Caco-2 (cell line): ENCODE measurements at regions not wholly inside any gene's neighbourhood (a gene's known extent, or its start where the extent isn't known, plus 50 kb on each side); places are given as distances from the start of the nearest gene placed in this dataset.
"Not testable (repeated sequence)": the region's sequence is repeated elsewhere in the genome, so short reads cannot be mapped to it uniquely, and the experiment has no call there.

Experiments
- BruUV-seq: library from RNA; stranded (reverse); fragments of 400-500 nt; replicated peaks from 2 replicates; lab custom pipeline; 2021; lab: Mats Ljungman, UMichigan
- CTCF ChIA-PET: fragments of 300-600 bp; sonication (Branson Sonifier 250); formaldehyde crosslinking; loops from one replicate; lab custom pipeline; 2022; ENCODE audit warnings: antibody characterized with exemption; lab: Charles Lee
- POLR2A ChIA-PET: fragments of 300-600 bp; sonication (Branson Sonifier 250); formaldehyde crosslinking; loops from one replicate; lab custom pipeline; 2022; ENCODE audit warnings: antibody characterized with exemption; lab: Charles Lee
- DNase-seq, 2 experiments: peaks; one replicate each; pipeline versions ENCODE4 v3.0.0 to v3.0.0-alpha.2; 2020 to 2022
- H3K27me3 ChIP-seq: replicated peaks from 2 replicates; pipeline ENCODE4 v1.6.0; 2011; ENCODE audit warnings: low read length; ENCODE audit not compliant: control insufficient read depth, insufficient read depth
- H3K36me3 ChIP-seq: 2 replicates; pipeline ENCODE4 v1.5.1; 2011; ENCODE audit warnings: low read length; ENCODE audit not compliant: control insufficient read depth, insufficient read depth
- H3K4me1 ChIP-seq: fragments of 250-450 bp; sonication (Bioruptor Pico); 2 replicates; pipeline ENCODE4 v1.5.1; 2020; ENCODE audit warnings: mild to moderate bottlenecking
- H3K4me3 ChIP-seq: 2 replicates; pipeline ENCODE4 v1.5.1; 2011; ENCODE audit warnings: low read depth, mild to moderate bottlenecking, control low read depth, low read length
- H3K9me3 ChIP-seq: fragments of 250-450 bp; sonication (Bioruptor Pico); 2 replicates; pipeline ENCODE4 v1.5.1; 2020; ENCODE audit warnings: mild to moderate bottlenecking, moderate library complexity
- H3K27ac Mint-ChIP-seq: one replicate; pipeline ENCODE4 v1.8.0; 2022; ENCODE audit warnings: mixed read lengths; ENCODE audit not compliant: unreplicated experiment
- H3K27me3 Mint-ChIP-seq: one replicate; pipeline ENCODE4 v1.8.0; 2022; ENCODE audit warnings: mixed read lengths; ENCODE audit not compliant: insufficient read depth, unreplicated experiment
- H3K36me3 Mint-ChIP-seq: one replicate; pipeline ENCODE4 v1.8.0; 2022; ENCODE audit warnings: mild to moderate bottlenecking, mixed read lengths; ENCODE audit not compliant: insufficient read depth, unreplicated experiment
- H3K4me1 Mint-ChIP-seq: one replicate; pipeline ENCODE4 v1.8.0; 2022; ENCODE audit warnings: low read depth, mixed read lengths; ENCODE audit not compliant: unreplicated experiment
- H3K4me3 Mint-ChIP-seq: one replicate; pipeline ENCODE4 v1.8.0; 2022; ENCODE audit warnings: mild to moderate bottlenecking, moderate library complexity, mixed read lengths; ENCODE audit not compliant: unreplicated experiment
- H3K9me3 Mint-ChIP-seq: one replicate; pipeline ENCODE4 v1.8.0; 2022; ENCODE audit warnings: mixed read lengths; ENCODE audit not compliant: unreplicated experiment
- CTCF ChIP-seq, 2 experiments: fragments of 200-600 bp in 1 of 2; IDR thresholded peaks; 1 replicate in 1 of 2; 2 replicates in 1 of 2; pipeline versions ENCODE4 v1.5.1 to v1.8.0; 2011 to 2022; ENCODE audit warnings: antibody characterized with exemption in 1 of 2, control low read depth in 1 of 2, inconsistent platforms in 1 of 2, low read depth in 1 of 2, low read length in 1 of 2, mild to moderate bottlenecking in 1 of 2, moderate library complexity in 1 of 2; ENCODE audit not compliant: insufficient read depth in 1 of 2, severe bottlenecking in 1 of 2, unreplicated experiment in 1 of 2
- intact Hi-C: fragments of 100-400 bp; cut with micrococcal nuclease; formaldehyde crosslinking; loops from one replicate; pipeline ENCODE4 v1.10.0; 2022; ENCODE audit not compliant: unreplicated experiment

DNA sequence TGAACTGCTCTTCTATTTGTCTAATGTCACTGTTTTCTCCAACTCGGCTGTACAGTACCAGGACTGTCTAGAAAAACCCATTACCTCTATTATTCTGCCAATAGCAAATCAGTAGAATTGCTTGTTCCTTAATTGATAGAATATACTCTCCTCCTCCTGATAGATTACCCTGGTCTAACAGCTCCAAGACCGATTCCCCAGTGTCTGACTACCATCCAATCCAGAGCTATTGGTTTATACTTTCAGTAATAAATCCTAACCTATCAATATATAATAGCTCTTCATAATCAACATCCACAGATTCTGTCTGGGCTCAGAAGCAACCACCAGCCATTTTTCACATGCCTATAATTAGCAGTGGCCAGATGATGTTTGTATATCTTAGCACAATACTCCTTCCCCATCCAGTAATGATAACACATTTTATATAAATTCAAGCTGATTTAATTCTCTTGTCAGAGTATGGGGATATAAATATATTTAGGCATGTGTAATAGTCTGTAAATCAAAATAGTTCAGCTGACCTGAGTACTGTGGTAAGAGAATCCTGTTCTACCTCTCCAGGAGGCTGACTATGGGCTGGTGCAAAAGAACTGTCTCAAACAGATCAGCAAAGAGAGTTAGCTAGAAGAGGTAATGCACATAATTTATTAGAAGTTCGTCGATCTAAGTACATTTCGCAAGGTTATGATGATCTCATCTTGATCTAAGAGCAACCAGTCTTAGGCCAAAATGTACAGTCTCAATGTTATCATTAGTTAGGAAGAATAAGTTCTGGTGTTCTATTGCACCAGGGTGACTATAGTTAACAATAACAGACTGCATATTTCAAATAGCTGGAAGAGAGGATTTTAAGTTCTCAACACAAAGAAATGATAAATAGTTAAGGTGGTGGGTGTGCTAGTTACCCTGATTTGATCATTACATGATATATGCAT is 193.4 kb downstream of the SHOX2 start:
- no peaks in the 10 kb centered on the region for H3K36me3 Mint-ChIP-seq
- H3K4me1 ChIP-seq: no peaks in the 10 kb centered on the region
- no peaks in the 10 kb centered on the region for H3K27me3 ChIP-seq
- CTCF ChIA-PET: no interaction called here
- no peaks in the 10 kb centered on the region for H3K9me3 ChIP-seq
- no TSS peak for BruUV-seq
- no peak overlapping the region for H3K4me3 ChIP-seq
- H3K9me3 Mint-ChIP-seq: no peaks in the 10 kb centered on the region
- no peaks in the 10 kb centered on the region for H3K27me3 Mint-ChIP-seq
- no peak for TF ChIP-seq CTCF (IDR thresholded peaks at IDR 0.05; ENCODE audit: insufficient read depth in 1 of 2, low read depth in 1 of 2, low read length in 1 of 2, severe bottlenecking in 1 of 2, unreplicated experiment in 1 of 2)
- no peak overlapping the region for H3K4me3 Mint-ChIP-seq
- H3K4me1 Mint-ChIP-seq: no peaks in the 10 kb centered on the region
- no peak overlapping the region for H3K27ac Mint-ChIP-seq
- H3K36me3 ChIP-seq: no peaks in the 10 kb centered on the region
- POLR2A ChIA-PET: no interaction called here
- intact Hi-C loops: no loop called here
- no peak for DNase-seq

DNA sequence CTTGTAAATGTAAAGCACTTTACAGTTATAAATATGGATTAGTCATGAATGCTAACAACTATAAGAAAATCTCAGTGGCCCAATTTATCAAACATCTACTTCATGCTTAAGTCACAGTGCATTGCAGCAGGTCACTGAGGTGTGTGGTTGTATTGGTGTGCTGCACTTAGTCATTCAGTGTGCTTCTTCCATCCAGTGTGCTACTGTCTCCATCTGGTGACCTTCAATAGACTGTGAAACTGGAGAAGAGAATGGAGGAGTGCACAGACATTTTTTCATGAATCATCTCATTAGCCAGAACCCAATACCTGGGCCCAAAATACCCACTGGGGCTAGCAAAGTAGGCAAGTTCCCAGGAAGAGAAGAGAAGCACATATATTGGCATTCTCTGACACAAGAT is 199.6 kb downstream of the SHOX2 start:
- H3K9me3 Mint-ChIP-seq: no peaks in the 10 kb centered on the region
- no peak for TF ChIP-seq CTCF (IDR thresholded peaks at IDR 0.05; ENCODE audit: insufficient read depth in 1 of 2, low read depth in 1 of 2, low read length in 1 of 2, severe bottlenecking in 1 of 2, unreplicated experiment in 1 of 2)
- no peaks in the 10 kb centered on the region for H3K36me3 Mint-ChIP-seq
- H3K27me3 ChIP-seq: no peaks in the 10 kb centered on the region
- H3K27ac Mint-ChIP-seq: no peak overlapping the region
- BruUV-seq: no TSS peak
- POLR2A ChIA-PET: no interaction called here
- no peaks in the 10 kb centered on the region for H3K27me3 Mint-ChIP-seq
- H3K4me1 ChIP-seq: no peaks in the 10 kb centered on the region
- H3K36me3 ChIP-seq: no peaks in the 10 kb centered on the region
- CTCF ChIA-PET: no interaction called here
- H3K4me3 Mint-ChIP-seq: no peak overlapping the region
- H3K9me3 ChIP-seq: no peaks in the 10 kb centered on the region
- H3K4me3 ChIP-seq: no peak overlapping the region
- DNase-seq: no peak
- intact Hi-C loops: loop anchor here (1.0 kb wide), 1 partner anchor 288 kb away; no protein-coding TSS in a partner anchor
- no peaks in the 10 kb centered on the region for H3K4me1 Mint-ChIP-seq

DNA sequence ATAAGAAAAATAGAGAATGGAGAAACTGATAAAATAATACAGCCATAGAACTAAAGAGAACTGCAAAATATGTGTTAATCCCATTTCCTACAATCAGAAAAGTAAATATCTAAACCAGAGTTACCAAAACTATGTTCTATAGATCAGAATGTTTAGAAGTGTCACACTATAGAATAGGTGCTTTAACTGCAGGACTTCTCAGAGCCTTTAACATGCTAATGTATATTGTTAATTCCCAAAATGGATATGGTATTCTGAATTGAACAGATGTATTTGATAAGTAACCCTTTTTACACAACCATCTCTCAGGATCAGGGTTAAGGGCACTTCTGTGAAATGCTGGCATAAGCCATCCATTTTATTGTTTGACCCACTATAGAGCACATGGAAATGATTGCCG is 200.3 kb downstream of the SHOX2 start:
- no peaks in the 10 kb centered on the region for H3K4me1 ChIP-seq
- ChIA-PET POLR2A (no interaction called here), CTCF (no interaction called here)
- intact Hi-C loops: loop anchor here (1.0 kb wide), 1 partner anchor 288 kb away; no protein-coding TSS in a partner anchor
- H3K9me3 Mint-ChIP-seq: no peaks in the 10 kb centered on the region
- no peak overlapping the region for H3K27ac Mint-ChIP-seq
- no peaks in the 10 kb centered on the region for H3K36me3 ChIP-seq
- no peaks in the 10 kb centered on the region for H3K4me1 Mint-ChIP-seq
- H3K27me3 ChIP-seq: no peaks in the 10 kb centered on the region
- no peaks in the 10 kb centered on the region for H3K27me3 Mint-ChIP-seq
- no peaks in the 10 kb centered on the region for H3K36me3 Mint-ChIP-seq
- no peaks in the 10 kb centered on the region for H3K9me3 ChIP-seq
- no peak for TF ChIP-seq CTCF (IDR thresholded peaks at IDR 0.05; ENCODE audit: insufficient read depth in 1 of 2, low read depth in 1 of 2, low read length in 1 of 2, severe bottlenecking in 1 of 2, unreplicated experiment in 1 of 2)
- BruUV-seq: no TSS peak
- DNase-seq: no peak
- H3K4me3 Mint-ChIP-seq: no peak overlapping the region
- H3K4me3 ChIP-seq: no peak overlapping the region

DNA sequence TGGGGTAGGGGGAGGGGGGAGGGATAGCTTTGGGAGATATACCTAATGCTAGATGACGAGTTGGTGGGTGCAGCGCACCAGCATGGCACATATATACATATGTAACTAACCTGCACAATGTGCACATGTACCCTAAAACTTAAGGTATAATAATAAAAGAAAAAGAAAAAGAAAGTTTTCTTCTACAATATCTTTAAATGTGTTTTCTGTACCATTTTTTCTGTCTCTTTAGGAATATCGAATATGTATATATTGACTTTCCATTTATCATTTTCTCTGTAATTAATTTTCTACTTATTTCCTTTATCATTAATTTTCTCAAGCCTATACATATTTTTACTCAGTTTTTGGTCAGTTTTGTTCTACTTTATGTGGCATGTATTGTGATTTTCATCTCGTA is 203.5 kb downstream of the SHOX2 start:
- H3K27me3 ChIP-seq, CTCF ChIA-PET, H3K27me3 Mint-ChIP-seq, BruUV-seq, H3K4me1 ChIP-seq, H3K27ac Mint-ChIP-seq, H3K36me3 Mint-ChIP-seq, H3K4me3 Mint-ChIP-seq, intact Hi-C loops, H3K4me1 Mint-ChIP-seq, POLR2A ChIA-PET, H3K9me3 Mint-ChIP-seq, H3K4me3 ChIP-seq, H3K9me3 ChIP-seq, H3K36me3 ChIP-seq, DNase-seq: not testable (repeated sequence)
